Activated CD8-positive, alpha-beta T cell treated with anti-CD3 and anti-CD28 coated beads for 36 hours (primary cell): ENCODE measurements at regions not wholly inside any gene's neighbourhood (a gene's known extent, or its start where the extent isn't known, plus 50 kb on each side); places are given as distances from the start of the nearest gene placed in this dataset.

Experiments
- ATAC-seq: fragments of 200-7000 bp; cut with Tn5 transposase; one replicate; pipeline ENCODE4 v1.10.0; 2021; ENCODE audit warnings: mild to moderate bottlenecking, moderate library complexity
- CTCF ChIA-PET: fragments of 350-600 bp; sonication (Branson Sonifier 250); formaldehyde crosslinking; loops from one replicate; lab custom pipeline; 2021; ENCODE audit warnings: antibody characterized with exemption; lab: Charles Lee
- POLR2A ChIA-PET: fragments of 350-600 bp; sonication (Branson Sonifier 250); formaldehyde crosslinking; loops from one replicate; lab custom pipeline; 2021; ENCODE audit warnings: antibody characterized with exemption; lab: Charles Lee
- DNase-seq: peaks from one replicate; pipeline ENCODE4 v3.0.0-alpha.2; 2020
- H3K27ac Mint-ChIP-seq: one replicate; pipeline ENCODE4 v1.8.0; 2021; ENCODE audit warnings: mild to moderate bottlenecking, mixed read lengths
- H3K27me3 Mint-ChIP-seq: one replicate; pipeline ENCODE4 v1.8.0; 2021; ENCODE audit warnings: mixed read lengths
- H3K36me3 Mint-ChIP-seq: one replicate; pipeline ENCODE4 v1.8.0; 2021; ENCODE audit warnings: low read depth, mixed read lengths
- H3K4me1 Mint-ChIP-seq: one replicate; pipeline ENCODE4 v1.8.0; 2021; ENCODE audit warnings: low read depth, mixed read lengths
- H3K4me3 Mint-ChIP-seq: one replicate; pipeline ENCODE4 v1.8.0; 2021; ENCODE audit warnings: mild to moderate bottlenecking, moderate library complexity, mixed read lengths
- H3K9me3 Mint-ChIP-seq: one replicate; pipeline ENCODE4 v1.8.0; 2021; ENCODE audit warnings: mixed read lengths
- CTCF ChIP-seq: fragments of 200-600 bp; IDR thresholded peaks from one replicate; pipeline ENCODE4 v1.8.0; 2022; ENCODE audit warnings: antibody characterized with exemption, mild to moderate bottlenecking
- intact Hi-C: fragments of 100-400 bp; cut with micrococcal nuclease; formaldehyde crosslinking; loops from one replicate; pipeline ENCODE4 v1.10.0; 2022

- CTCF ChIA-PET, result interaction anchor here (0.6 to 1.0 kb wide), 2 partner anchors 9 to 54 kb away, joined by 3 read pairs; no protein-coding TSS in a partner anchor
- DNase-seq (no peak), ATAC-seq (no peak)
- Mint-ChIP-seq H3K27me3 (no peaks in the 10 kb centered on the region), H3K4me1 (no peaks in the 10 kb centered on the region), H3K4me3 (no peak overlapping the region), H3K36me3 (no peaks in the 10 kb centered on the region), H3K27ac (no peak overlapping the region), H3K9me3 (no peaks in the 10 kb centered on the region)
- intact Hi-C loops, result no loop called here
- no peak for TF ChIP-seq CTCF
- POLR2A ChIA-PET, result no interaction called here
Measured at GRCh38 chr5:119897537-119898370, 268.4 kb downstream of the FAM170A start.

- ChIA-PET CTCF (no interaction called here), POLR2A (no interaction called here)
- intact Hi-C loops, result no loop called here
- H3K4me1 Mint-ChIP-seq, result no peaks in the 10 kb centered on the region
- DNase-seq, result no peak
- no peaks in the 10 kb centered on the region for H3K27me3 Mint-ChIP-seq
- H3K4me3 Mint-ChIP-seq, result no peak overlapping the region
- H3K9me3 Mint-ChIP-seq, result no peaks in the 10 kb centered on the region
- no peak overlapping the region for H3K27ac Mint-ChIP-seq
- no peaks in the 10 kb centered on the region for H3K36me3 Mint-ChIP-seq
- ATAC-seq, result no peak
- no peak for TF ChIP-seq CTCF
Measured at GRCh38 chr5:119899981-119900380, 270.6 kb downstream of the FAM170A start.

GRCh38 chr5:119902593-119902992 lies 273.2 kb downstream of the FAM170A start:
- Mint-ChIP-seq H3K36me3 (no peaks in the 10 kb centered on the region), H3K27me3 (no peaks in the 10 kb centered on the region), H3K27ac (no peak overlapping the region), H3K4me3 (no peak overlapping the region), H3K9me3 (no peaks in the 10 kb centered on the region), H3K4me1 (no peaks in the 10 kb centered on the region)
- ChIA-PET POLR2A (no interaction called here), CTCF (no interaction called here)
- ATAC-seq (no peak), DNase-seq (no peak)
- no peak for TF ChIP-seq CTCF
- intact Hi-C loops, result no loop called here

DNA sequence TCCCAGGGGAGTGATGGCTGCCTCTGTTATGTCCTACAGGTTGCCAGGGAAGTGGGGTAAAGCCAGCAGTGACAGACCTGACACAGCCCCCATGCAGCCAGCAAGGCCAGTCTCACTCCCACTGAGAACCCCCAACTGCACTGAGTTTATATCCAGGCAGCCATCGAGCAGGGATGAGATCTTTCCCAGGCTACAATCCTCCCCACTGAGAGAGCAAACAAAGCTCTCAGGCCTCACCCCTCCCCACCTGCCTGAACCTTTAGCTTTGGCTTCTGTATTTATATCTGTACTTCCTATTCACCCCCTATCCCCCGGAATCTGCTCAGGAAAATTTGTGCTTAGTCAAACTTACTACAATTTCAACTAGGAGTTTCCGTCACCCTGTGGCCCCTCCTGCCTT lies 284.1 kb downstream of the FAM170A start:
- intact Hi-C loops, result no loop called here
- Mint-ChIP-seq H3K9me3 (peaks cover 11% of the 10 kb centered on the region), H3K4me3 (no peak overlapping the region), H3K27me3 (no peaks in the 10 kb centered on the region), H3K36me3 (no peaks in the 10 kb centered on the region), H3K27ac (no peak overlapping the region), H3K4me1 (no peaks in the 10 kb centered on the region)
- ATAC-seq, result no peak
- DNase-seq, result no peak
- no peak for TF ChIP-seq CTCF
- ChIA-PET CTCF (no interaction called here), POLR2A (no interaction called here)

DNA sequence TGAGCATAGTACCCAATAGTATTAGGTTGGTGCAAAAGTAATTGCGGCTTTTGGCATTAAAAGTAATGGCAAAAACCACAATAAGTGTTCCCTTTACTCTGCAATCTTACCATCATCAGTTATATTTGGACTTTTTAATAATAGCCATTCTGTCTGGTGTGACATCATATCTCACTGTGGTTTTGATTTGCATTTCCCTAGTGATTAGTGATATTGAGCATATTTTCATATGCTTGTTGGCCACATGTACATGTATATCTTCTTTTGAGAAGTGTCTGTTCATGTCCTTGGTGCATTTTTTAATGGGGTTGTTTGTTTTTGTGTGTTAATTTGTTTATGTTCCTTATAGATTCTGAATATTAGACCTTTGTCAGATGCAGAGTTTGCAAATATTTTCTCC lies 289.9 kb downstream of the FAM170A start:
- Mint-ChIP-seq H3K36me3 (no peaks in the 10 kb centered on the region), H3K4me1 (no peaks in the 10 kb centered on the region), H3K4me3 (no peak overlapping the region), H3K27ac (no peak overlapping the region), H3K9me3 (peaks cover 2% of the 10 kb centered on the region), H3K27me3 (no peaks in the 10 kb centered on the region)
- ChIA-PET CTCF (interaction anchor here (1.3 kb wide), 1 partner anchor 25 kb away, joined by 3 read pairs; no protein-coding TSS in a partner anchor), POLR2A (no interaction called here)
- ATAC-seq, result no peak
- no peak for TF ChIP-seq CTCF
- intact Hi-C loops, result no loop called here
- no peak for DNase-seq
